IMR-90 (cell line): ENCODE measurements at regions not wholly inside any gene's neighbourhood (a gene's known extent, or its start where the extent isn't known, plus 50 kb on each side); places are given as distances from the start of the nearest gene placed in this dataset.

ENCODE experiments used
- ATAC-seq: fragments of 200-7000 bp; cut with Tn5 transposase; 2 replicates; pipeline ENCODE4 v1.9.1; 2020; ENCODE audit warnings: low read depth, mild to moderate bottlenecking, moderate library complexity
- BruUV-seq: library from RNA; stranded (reverse); fragments of 400-500 nt; replicated peaks from 2 replicates; lab custom pipeline; 2021; lab: Mats Ljungman, UMichigan
- CTCF ChIA-PET: fragments of 300-600 bp; formaldehyde crosslinking; extraction: SDS; loops from one replicate; lab custom pipeline; 2021; ENCODE audit warnings: antibody characterized with exemption; lab: Yijun Ruan, JAX
- POLR2A ChIA-PET: fragments of 300-600 bp; sonication (Branson Sonifier 250); formaldehyde crosslinking; loops from one replicate; lab custom pipeline; 2022; ENCODE audit warnings: antibody characterized with exemption; ENCODE audit not compliant: unreplicated experiment; lab: Charles Lee
- DNase-seq: peaks from one replicate; pipeline ENCODE4 v3.0.0; 2013
- H2AFZ ChIP-seq: replicated peaks from 2 replicates; pipeline ENCODE3; 2013; ENCODE audit warnings: low read length, mild to moderate bottlenecking; ENCODE audit not compliant: poor library complexity
- H2AK5ac ChIP-seq: 2 replicates; pipeline ENCODE4 v1.6.1; 2013; ENCODE audit warnings: low read depth, low read length, inconsistent platforms
- H2AK9ac ChIP-seq: replicated peaks from 2 replicates; pipeline ENCODE3; 2013; ENCODE audit warnings: mild to moderate bottlenecking, low read depth, low read length, moderate library complexity; ENCODE audit not compliant: poor library complexity
- H2BK120ac ChIP-seq: 2 replicates; pipeline ENCODE4 v1.6.1; 2013; ENCODE audit warnings: low read depth, low read length, inconsistent platforms
- H2BK15ac ChIP-seq: 3 replicates; pipeline ENCODE4 v1.6.1; 2013; ENCODE audit warnings: low read depth, low read length, inconsistent platforms
- H2BK20ac ChIP-seq: 2 replicates; pipeline ENCODE4 v1.6.1; 2013; ENCODE audit warnings: low read depth, mild to moderate bottlenecking, inconsistent platforms, low read length, moderate library complexity
- H2BK5ac ChIP-seq: 2 replicates; pipeline ENCODE4 v1.6.1; 2013; ENCODE audit warnings: mild to moderate bottlenecking, low read depth, low read length, inconsistent platforms; ENCODE audit not compliant: poor library complexity, severe bottlenecking
- H3K14ac ChIP-seq: replicated peaks from 2 replicates; pipeline ENCODE4 v1.6.1; 2013; ENCODE audit warnings: low read depth, low read length, inconsistent platforms
- H3K18ac ChIP-seq: 2 replicates; pipeline ENCODE4 v1.6.1; 2013; ENCODE audit warnings: low read depth, low read length, control low read depth
- H3K23ac ChIP-seq: 2 replicates; pipeline ENCODE4 v1.6.1; 2013; ENCODE audit warnings: low read depth, low read length, inconsistent platforms
- H3K27ac ChIP-seq: 2 replicates; pipeline ENCODE4 v1.5.1; 2013; ENCODE audit warnings: mild to moderate bottlenecking, control low read depth, low read length; ENCODE audit not compliant: insufficient read depth
- H3K27me3 ChIP-seq: 2 replicates; pipeline ENCODE4 v1.6.1; 2013; ENCODE audit warnings: low read length; ENCODE audit not compliant: control insufficient read depth, insufficient read depth
- H3K36me3 ChIP-seq: 2 replicates; pipeline ENCODE4 v1.6.1; 2013; ENCODE audit warnings: low read length, mixed read lengths; ENCODE audit not compliant: control insufficient read depth, insufficient read depth
- H3K4ac ChIP-seq: 2 replicates; pipeline ENCODE4 v1.6.1; 2013; ENCODE audit warnings: low read depth, low read length, inconsistent platforms
- H3K4me1 ChIP-seq: 2 replicates; pipeline ENCODE4 v1.6.1; 2013; ENCODE audit warnings: low read length, mixed read lengths; ENCODE audit not compliant: control insufficient read depth, insufficient read depth
- H3K4me2 ChIP-seq: 2 replicates; pipeline ENCODE4 v1.6.1; 2013; ENCODE audit warnings: low read depth, mild to moderate bottlenecking, control low read depth, low read length, moderate library complexity
- H3K4me3 ChIP-seq: 2 replicates; pipeline ENCODE4 v1.5.1; 2013; ENCODE audit warnings: low read depth, mild to moderate bottlenecking, control low read depth, low read length, moderate library complexity; ENCODE audit not compliant: insufficient read depth
- H3K56ac ChIP-seq: 2 replicates; pipeline ENCODE4 v1.6.1; 2013; ENCODE audit warnings: low read length, inconsistent platforms; ENCODE audit not compliant: insufficient read depth; ENCODE audit errors: extremely low read depth
- H3K79me1 ChIP-seq, 2 experiments: 2 replicates each; pipeline ENCODE4 v1.6.1; 2013; ENCODE audit warnings: low read length in 2 of 2, inconsistent platforms in 1 of 2, low read depth in 1 of 2
- H3K9ac ChIP-seq: 2 replicates; pipeline ENCODE4 v1.6.1; 2013; ENCODE audit warnings: low read depth, low read length, control low read depth
- H3K9me1 ChIP-seq: 2 replicates; pipeline ENCODE4 v1.6.1; 2013; ENCODE audit warnings: low read length, inconsistent platforms; ENCODE audit not compliant: insufficient read depth
- H3K9me3 ChIP-seq: 2 replicates; pipeline ENCODE4 v1.6.1; 2013; ENCODE audit warnings: low read length; ENCODE audit not compliant: control insufficient read depth, insufficient read depth
- H4K20me1 ChIP-seq: 2 replicates; pipeline ENCODE4 v1.6.1; 2013; ENCODE audit warnings: low read length, inconsistent platforms; ENCODE audit not compliant: insufficient read depth
- H4K5ac ChIP-seq: 2 replicates; pipeline ENCODE4 v1.6.1; 2013; ENCODE audit warnings: mild to moderate bottlenecking, low read depth, low read length, control low read depth
- H4K8ac ChIP-seq, 2 experiments: 2 replicates each; pipeline ENCODE4 v1.6.1; 2013; ENCODE audit warnings: low read depth in 2 of 2, low read length in 2 of 2, control low read depth in 1 of 2, inconsistent platforms in 1 of 2
- H4K91ac ChIP-seq: 2 replicates; pipeline ENCODE4 v1.6.1; 2013; ENCODE audit warnings: low read depth, low read length, inconsistent platforms; ENCODE audit not compliant: insufficient read depth
- CHD1 ChIP-seq: IDR thresholded peaks from 2 replicates; pipeline ENCODE4 v1.6.1; 2012; ENCODE audit warnings: low read depth, low read length, improper control_type of control experiment
- MAFK ChIP-seq: IDR thresholded peaks from 2 replicates; pipeline ENCODE4 v1.6.1; 2012; ENCODE audit warnings: low read depth, low read length, improper control_type of control experiment
- NFE2L2 ChIP-seq: fragments of 150-350 bp; IDR thresholded peaks from 2 replicates; pipeline ENCODE4 v1.6.1; 2016; ENCODE audit warnings: low read depth, mild to moderate bottlenecking, low read length
- POLR2A ChIP-seq: IDR thresholded peaks from 2 replicates; pipeline ENCODE4 v1.6.1; 2012; ENCODE audit warnings: mild to moderate bottlenecking, low read depth, low read length
- RFX5 ChIP-seq: IDR thresholded peaks from 2 replicates; pipeline ENCODE4 v1.8.0; 2012; ENCODE audit warnings: low read depth, mild to moderate bottlenecking, low read length, moderate library complexity
- SMC3 ChIP-seq: fragments of 150-350 bp; IDR thresholded peaks from 2 replicates; pipeline ENCODE4 v1.6.1; 2016; ENCODE audit warnings: low read depth, mild to moderate bottlenecking, antibody characterized with exemption, low read length, moderate library complexity
- USF2 ChIP-seq: fragments of 150-350 bp; IDR thresholded peaks from 2 replicates; pipeline ENCODE4 v1.6.1; 2017; ENCODE audit warnings: mild to moderate bottlenecking, antibody characterized with exemption, low read length, low read depth
- WGBS, 2 experiments: methylation state at CpG; one replicate each; pipeline versions ENCODE4 v1.1.5 to v1.1.7; 2013; ENCODE audit warnings: missing lambda C conversion rate in 2 of 2; ENCODE audit not compliant: insufficient read length in 1 of 2; ENCODE audit errors: extremely low coverage in 2 of 2; 5-methylcytosine and 5-hydroxymethylcytosine counted together
- dilution Hi-C: fragments of 300-500 bp; cut with HindIII; formaldehyde crosslinking; loops from one replicate; pipeline ENCODE4 v1.14.3; 2018; ENCODE audit warnings: low sequenced_read_pairs; ENCODE audit not compliant: unreplicated experiment
- in situ Hi-C: fragments of 300-500 bp; cut with MboI; formaldehyde crosslinking; loops from 3 replicates; pipeline ENCODE4 v1.14.3; 2019; ENCODE audit warnings: low sequenced_read_pairs, inconsistent platforms, mixed read lengths
- intact Hi-C: fragments of 100-400 bp; cut with micrococcal nuclease; formaldehyde crosslinking; loops from 2 replicates; pipeline ENCODE4 v1.10.0; 2022

- no TSS peak for BruUV-seq
- no peak overlapping the region for H4K8ac ChIP-seq
- no peak overlapping the region for H2AK5ac ChIP-seq
- H3K9ac ChIP-seq: no peak overlapping the region
- no peak overlapping the region for H2AFZ ChIP-seq
- H2BK15ac ChIP-seq: no peak overlapping the region
- H3K4ac ChIP-seq: no peak overlapping the region
- H2AK9ac ChIP-seq: no peak overlapping the region
- H3K56ac ChIP-seq: no peak overlapping the region
- H3K27ac ChIP-seq: no peak overlapping the region
- H3K14ac ChIP-seq: no peak overlapping the region
- H3K9me3 ChIP-seq: peaks cover 3% of the 10 kb centered on the region
- WGBS, 2 experiments: no CpG with 5 or more reads among the region's 2 CpGs
- TF ChIP-seq CHD1: no peak
- TF ChIP-seq SMC3: no peak
- TF ChIP-seq USF2: no peak
- peak; percentile 70 for TF ChIP-seq MAFK
- TF ChIP-seq NFE2L2: no peak
- TF ChIP-seq POLR2A: no peak
- TF ChIP-seq RFX5: no peak
- H3K4me1 ChIP-seq: no peaks in the 10 kb centered on the region
- POLR2A ChIA-PET: no interaction called here
- intact Hi-C loops: no loop called here
- no peak overlapping the region for H3K4me3 ChIP-seq
- no peak overlapping the region for H4K5ac ChIP-seq
- H4K91ac ChIP-seq: no peak overlapping the region
- H2BK5ac ChIP-seq: no peak overlapping the region
- no peaks in the 10 kb centered on the region for H3K27me3 ChIP-seq
- no peak overlapping the region for H3K4me2 ChIP-seq
- CTCF ChIA-PET: no interaction called here
- no peak overlapping the region for H2BK20ac ChIP-seq
- H3K18ac ChIP-seq: no peak overlapping the region
- H3K79me1 ChIP-seq: no peaks in the 10 kb centered on the region
- DNase-seq: no peak
- no peak overlapping the region for H2BK120ac ChIP-seq
- in situ Hi-C loops: no loop called here
- H3K9me1 ChIP-seq: no peaks in the 10 kb centered on the region
- dilution Hi-C loops: no loop called here
- H3K36me3 ChIP-seq: no peaks in the 10 kb centered on the region
- H3K23ac ChIP-seq: no peak overlapping the region
- no peak for ATAC-seq
- H4K20me1 ChIP-seq: no peaks in the 10 kb centered on the region
Measured at GRCh38 chr21:18170829-18171228, 73.8 kb upstream of the CHODL start.
